Ovary (tissue), 7 donors: ENCODE measurements at regions not wholly inside any gene's neighbourhood (a gene's known extent, or its start where the extent isn't known, plus 50 kb on each side); places are given as distances from the start of the nearest gene placed in this dataset.

Source experiments
- DNase-seq, 5 donors: peaks; one replicate each; pipeline ENCODE4 v3.0.0-alpha.2; 2019 to 2020
- H3K27ac ChIP-seq, 2 donors: fragments of 200-600 bp; one replicate each; pipeline versions ENCODE4 v1.5.1 to v1.8.0; 2019 to 2022
- H3K27me3 ChIP-seq: fragments of 200-600 bp; one replicate; pipeline ENCODE4 v1.8.0; 2022
- H3K36me3 ChIP-seq: fragments of 200-600 bp; sonication (generic); one replicate; pipeline ENCODE4 v1.5.1; 2019
- H3K4me1 ChIP-seq: one replicate; pipeline ENCODE4 v1.8.1; 2013; ENCODE audit warnings: mild to moderate bottlenecking, moderate library complexity; ENCODE audit not compliant: insufficient read depth
- H3K4me3 ChIP-seq: fragments of 200-600 bp; sonication (generic); one replicate; pipeline ENCODE4 v1.5.1; 2017
- H3K9me3 ChIP-seq, 2 donors: fragments of 200-600 bp in 1 of 2; sonication (generic) in 1 of 2; one replicate each; pipeline versions ENCODE4 v1.5.1 to v1.8.1; 2013 to 2019; ENCODE audit warnings: mild to moderate bottlenecking in 1 of 2, moderate library complexity in 1 of 2
- CTCF ChIP-seq, 3 donors: fragments of 450-650 bp in 2 of 3; fragments of 200-600 bp in 1 of 3; IDR thresholded peaks; one replicate each; pipeline versions ENCODE4 v1.5.1 to v1.8.0; 2016 to 2022; ENCODE audit warnings: antibody characterized with exemption in 3 of 3, mild to moderate bottlenecking in 1 of 3
- EP300 ChIP-seq: sonication (generic); formaldehyde crosslinking; IDR thresholded peaks from one replicate; pipeline ENCODE4 v1.6.1; 2017; ENCODE audit warnings: antibody characterized with exemption
- POLR2A ChIP-seq: fragments of 450-650 bp; IDR thresholded peaks from one replicate; pipeline ENCODE4 v1.6.1; 2017; ENCODE audit warnings: antibody characterized with exemption, mild to moderate bottlenecking, moderate library complexity
- WGBS, 3 donors: extraction: QIAGEN DNeasy Blood & Tissue Kit in 1 of 3; methylation state at CpG; one replicate each; pipeline versions ENCODE4 v1.1.5 to v1.1.7; 2013 to 2017; 5-methylcytosine and 5-hydroxymethylcytosine counted together
- intact Hi-C, 4 donors: fragments of 100-400 bp; cut with DNase I; formaldehyde crosslinking; loops; one replicate each; pipeline versions ENCODE4 v1.11.0 to v1.15.1; 2022 to 2023
- donor health status: DM: no; HTN: no; CAD: no; lungs with moderate emphysema.
- donor health status: DM: no; HTN: no; CAD: no.
- donor health status: Bipolar disorder and iron deficiency.
- donor health status: DM: no; HTN: no; CAD: no.
- donor health status: DM: yes; HTN: yes; CAD: no.

- WGBS, 3 donors, result 85 to 93% (median 90%) methylated on average over 4 of the region's 4 CpGs
- TF ChIP-seq CTCF (IDR thresholded peaks at IDR 0.05) (no peak), EP300 (no peak), POLR2A (no peak)
- no peaks in the 10 kb centered on the region for H3K4me1 ChIP-seq
- no peak overlapping the region for H3K27ac ChIP-seq
- H3K4me3 ChIP-seq, result no peak overlapping the region
- no peaks in the 10 kb centered on the region for H3K36me3 ChIP-seq
- no peaks in the 10 kb centered on the region for H3K9me3 ChIP-seq
- no peaks in the 10 kb centered on the region for H3K27me3 ChIP-seq
- intact Hi-C loops, result no loop called here
- no peak for DNase-seq
These were observed 1136.3 kb upstream of the B3GALT2 start for GRCh38 chr1:194322751-194323150.

- Histone ChIP-seq H3K4me3 (no peak overlapping the region), H3K4me1 (no peaks in the 10 kb centered on the region), H3K9me3 (no peaks in the 10 kb centered on the region), H3K36me3 (no peaks in the 10 kb centered on the region), H3K27ac (no peak overlapping the region), H3K27me3 (no peaks in the 10 kb centered on the region)
- DNase-seq, result no peak
- intact Hi-C loops, result no loop called here
- TF ChIP-seq CTCF (IDR thresholded peaks at IDR 0.05) (no peak), EP300 (no peak), POLR2A (no peak)
- 90 to 92% (median 91%) methylated on average over 1 of the region's 1 CpG for WGBS, 3 donors
These were observed 1132.4 kb upstream of the B3GALT2 start for GRCh38 chr1:194318790-194319280.

GRCh38 chr1:194309697-194310096 is 1123.3 kb upstream of the B3GALT2 start:
- H3K27ac ChIP-seq, result no peak overlapping the region
- intact Hi-C loops, result no loop called here
- H3K4me3 ChIP-seq, result no peak overlapping the region
- no peaks in the 10 kb centered on the region for H3K27me3 ChIP-seq
- WGBS, 3 donors, result 85 to 91% (median 85%) methylated on average over 2 of the region's 2 CpGs
- no peak for TF ChIP-seq CTCF (IDR thresholded peaks at IDR 0.05)
- TF ChIP-seq POLR2A, result no peak
- TF ChIP-seq EP300, result no peak
- DNase-seq, result no peak
- no peaks in the 10 kb centered on the region for H3K4me1 ChIP-seq
- no peaks in the 10 kb centered on the region for H3K9me3 ChIP-seq
- H3K36me3 ChIP-seq, result no peaks in the 10 kb centered on the region

DNA sequence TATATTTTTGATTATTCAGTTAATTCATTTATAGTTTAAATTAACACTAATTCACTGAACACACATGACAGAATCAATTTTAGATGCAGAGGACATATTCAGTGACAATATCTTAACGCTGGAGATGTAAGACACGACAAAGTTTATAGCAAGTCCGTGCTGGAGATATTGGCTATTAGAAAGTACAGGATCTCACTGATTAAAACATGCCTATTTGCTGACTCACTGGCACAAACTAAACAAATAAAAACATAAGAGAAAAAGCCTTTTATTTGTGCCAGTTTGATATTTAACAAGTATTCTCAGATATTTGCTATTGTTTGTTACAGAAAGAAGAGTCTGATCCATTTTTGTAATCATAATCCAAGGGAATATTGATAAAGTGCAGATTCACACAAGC is 1122.9 kb upstream of the B3GALT2 start:
- no peaks in the 10 kb centered on the region for H3K27me3 ChIP-seq
- TF ChIP-seq POLR2A (no peak), CTCF (IDR thresholded peaks at IDR 0.05) (no peak), EP300 (no peak)
- H3K36me3 ChIP-seq, result no peaks in the 10 kb centered on the region
- intact Hi-C loops, result no loop called here
- no peaks in the 10 kb centered on the region for H3K4me1 ChIP-seq
- H3K9me3 ChIP-seq, result no peaks in the 10 kb centered on the region
- H3K4me3 ChIP-seq, result no peak overlapping the region
- H3K27ac ChIP-seq, result no peak overlapping the region
- DNase-seq, result no peak
- WGBS, 3 donors, result 62 to 79% (median 67%) methylated on average over 3 of the region's 3 CpGs

GRCh38 chr1:194300776-194301175 is 1114.4 kb upstream of the B3GALT2 start:
- no peaks in the 10 kb centered on the region for H3K4me1 ChIP-seq
- no peak for DNase-seq
- H3K4me3 ChIP-seq, result no peak overlapping the region
- no peak for TF ChIP-seq EP300
- intact Hi-C loops, result no loop called here
- H3K9me3 ChIP-seq, result no peaks in the 10 kb centered on the region
- no peak overlapping the region for H3K27ac ChIP-seq
- H3K27me3 ChIP-seq, result no peaks in the 10 kb centered on the region
- H3K36me3 ChIP-seq, result no peaks in the 10 kb centered on the region
- 88 to 91% (median 89%) methylated on average over 4 of the region's 4 CpGs for WGBS, 3 donors
